MCF 10A (cell line): ENCODE measurements at regions not wholly inside any gene's neighbourhood (a gene's known extent, or its start where the extent isn't known, plus 50 kb on each side); places are given as distances from the start of the nearest gene placed in this dataset.

Experiments
- BruUV-seq: library from RNA; stranded (reverse); fragments of 400-500 nt; replicated peaks from 2 replicates; lab custom pipeline; 2021; lab: Mats Ljungman, UMichigan
- CTCF ChIA-PET: fragments of 300-600 bp; sonication (Branson Sonifier 250); formaldehyde crosslinking; extraction: SDS; loops from one replicate; lab custom pipeline; 2021; ENCODE audit warnings: antibody characterized with exemption, inconsistent platforms; lab: Yijun Ruan, JAX
- POLR2A ChIA-PET: fragments of 300-600, 350-650 bp; sonication (Branson Sonifier 250); formaldehyde crosslinking; extraction: SDS; loops from one replicate; lab custom pipeline; 2020; ENCODE audit warnings: antibody characterized with exemption, inconsistent platforms; lab: Yijun Ruan, JAX
- DNase-seq: peaks from one replicate; pipeline ENCODE4 v3.0.0-alpha.2; 2018; ENCODE audit not compliant: unreplicated experiment
- H3K27ac Mint-ChIP-seq: one replicate; pipeline ENCODE4 v1.8.0; 2022; ENCODE audit warnings: mild to moderate bottlenecking, low read depth, mixed read lengths; ENCODE audit not compliant: unreplicated experiment
- H3K27me3 Mint-ChIP-seq: one replicate; pipeline ENCODE4 v1.8.0; 2022; ENCODE audit warnings: mixed read lengths; ENCODE audit not compliant: insufficient read depth, unreplicated experiment
- H3K36me3 Mint-ChIP-seq: one replicate; pipeline ENCODE4 v1.8.0; 2022; ENCODE audit warnings: mild to moderate bottlenecking, moderate library complexity, mixed read lengths; ENCODE audit not compliant: insufficient read depth, unreplicated experiment
- H3K4me1 Mint-ChIP-seq: one replicate; pipeline ENCODE4 v1.8.0; 2022; ENCODE audit warnings: mixed read lengths; ENCODE audit not compliant: insufficient read depth, unreplicated experiment
- H3K4me3 Mint-ChIP-seq: one replicate; pipeline ENCODE4 v1.8.0; 2022; ENCODE audit warnings: mild to moderate bottlenecking, moderate library complexity, mixed read lengths; ENCODE audit not compliant: unreplicated experiment
- H3K9me3 Mint-ChIP-seq: one replicate; pipeline ENCODE4 v1.8.0; 2022; ENCODE audit warnings: mixed read lengths; ENCODE audit not compliant: unreplicated experiment
- intact Hi-C: fragments of 100-400 bp; cut with micrococcal nuclease; formaldehyde crosslinking; loops from 2 replicates; pipeline ENCODE4 v1.14.1; 2022
- TF ChIP-seq, protein P1 (sequence below): fragments of 200-600 bp; IDR thresholded peaks from one replicate; pipeline ENCODE4 v1.8.0; 2022; ENCODE audit warnings: antibody characterized with exemption, mild to moderate bottlenecking; ENCODE audit not compliant: unreplicated experiment

DNA sequence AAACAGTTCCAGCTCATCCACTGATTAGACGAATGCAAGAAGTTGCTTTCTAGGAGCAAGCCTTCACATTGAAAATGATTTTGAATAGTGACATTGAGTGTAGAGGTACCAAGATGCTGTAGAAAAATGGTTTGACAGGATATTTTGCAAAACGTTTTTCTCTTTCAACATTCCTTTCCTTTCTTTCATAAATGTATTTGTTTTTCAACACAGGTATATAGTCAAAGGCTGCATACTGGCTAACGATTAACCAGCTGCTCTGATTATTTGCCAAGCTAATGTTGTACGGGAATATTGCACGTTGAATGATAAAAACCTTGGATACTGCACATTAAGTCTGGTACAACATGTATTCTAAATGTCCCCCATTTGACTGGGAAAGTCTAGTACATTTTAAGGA, 78.8 kb upstream of the TENT5A start:
- Mint-ChIP-seq H3K36me3 (no peaks in the 10 kb centered on the region), H3K4me3 (no peak overlapping the region), H3K9me3 (no peaks in the 10 kb centered on the region), H3K4me1 (peaks cover 7% of the 10 kb centered on the region), H3K27ac (no peak overlapping the region), H3K27me3 (no peaks in the 10 kb centered on the region)
- CTCF ChIA-PET = interaction anchor here (0.7 kb wide), 1 partner anchor 125 kb away, joined by 3 read pairs; no protein-coding TSS in a partner anchor
- TF ChIP-seq, protein P1, sequence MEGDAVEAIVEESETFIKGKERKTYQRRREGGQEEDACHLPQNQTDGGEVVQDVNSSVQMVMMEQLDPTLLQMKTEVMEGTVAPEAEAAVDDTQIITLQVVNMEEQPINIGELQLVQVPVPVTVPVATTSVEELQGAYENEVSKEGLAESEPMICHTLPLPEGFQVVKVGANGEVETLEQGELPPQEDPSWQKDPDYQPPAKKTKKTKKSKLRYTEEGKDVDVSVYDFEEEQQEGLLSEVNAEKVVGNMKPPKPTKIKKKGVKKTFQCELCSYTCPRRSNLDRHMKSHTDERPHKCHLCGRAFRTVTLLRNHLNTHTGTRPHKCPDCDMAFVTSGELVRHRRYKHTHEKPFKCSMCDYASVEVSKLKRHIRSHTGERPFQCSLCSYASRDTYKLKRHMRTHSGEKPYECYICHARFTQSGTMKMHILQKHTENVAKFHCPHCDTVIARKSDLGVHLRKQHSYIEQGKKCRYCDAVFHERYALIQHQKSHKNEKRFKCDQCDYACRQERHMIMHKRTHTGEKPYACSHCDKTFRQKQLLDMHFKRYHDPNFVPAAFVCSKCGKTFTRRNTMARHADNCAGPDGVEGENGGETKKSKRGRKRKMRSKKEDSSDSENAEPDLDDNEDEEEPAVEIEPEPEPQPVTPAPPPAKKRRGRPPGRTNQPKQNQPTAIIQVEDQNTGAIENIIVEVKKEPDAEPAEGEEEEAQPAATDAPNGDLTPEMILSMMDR = no peak
- POLR2A ChIA-PET = no interaction called here
- DNase-seq = no peak
- no TSS peak for BruUV-seq
- intact Hi-C loops = no loop called here

DNA sequence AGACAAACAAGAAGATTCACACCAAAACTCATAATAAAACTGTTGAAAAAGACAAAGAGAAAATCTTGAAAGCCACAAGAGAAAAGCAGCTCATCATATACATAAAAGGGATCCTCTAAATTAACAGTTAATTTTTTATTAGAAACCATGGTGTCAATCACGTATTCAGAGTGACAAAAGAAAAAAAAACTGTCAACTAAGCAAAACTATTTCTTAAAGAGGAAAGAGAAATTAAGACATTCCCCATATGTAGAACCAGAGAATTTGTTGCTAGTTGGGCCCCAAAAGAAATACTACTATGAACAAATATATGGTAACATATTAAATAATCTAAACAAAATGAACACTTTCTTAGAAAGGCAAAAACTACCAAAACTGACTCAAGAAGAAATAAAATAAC, 74.3 kb upstream of the TENT5A start:
- Mint-ChIP-seq H3K27me3 (no peaks in the 10 kb centered on the region), H3K27ac (no peak overlapping the region), H3K36me3 (no peaks in the 10 kb centered on the region), H3K4me3 (no peak overlapping the region), H3K9me3 (no peaks in the 10 kb centered on the region), H3K4me1 (no peaks in the 10 kb centered on the region)
- no peak for DNase-seq
- BruUV-seq = no TSS peak
- CTCF ChIA-PET = no interaction called here
- TF ChIP-seq, protein P1 = no peak
- POLR2A ChIA-PET = interaction anchor here (0.7 kb wide), 1 partner anchor 43 kb away, joined by 3 read pairs; no protein-coding TSS in a partner anchor
- intact Hi-C loops = no loop called here

DNA sequence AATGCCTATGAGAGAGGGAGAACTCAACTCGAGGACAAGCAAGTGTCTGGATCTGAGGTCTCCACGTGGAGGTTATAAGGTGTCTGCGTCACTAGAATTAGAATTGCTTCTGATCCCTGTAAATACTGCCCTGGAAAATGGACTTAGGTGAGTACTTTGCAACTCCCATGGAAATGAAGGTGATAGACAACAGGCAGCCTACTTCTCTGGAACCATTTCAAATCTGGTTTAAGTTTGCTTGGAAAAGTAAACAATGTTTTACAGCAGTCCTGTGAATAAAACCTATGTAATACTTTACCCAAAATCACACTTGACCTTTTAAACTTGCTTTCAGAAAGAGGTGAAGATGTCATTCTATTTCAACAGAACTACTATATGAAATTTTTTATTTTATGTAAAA, 70.1 kb upstream of the TENT5A start:
- Mint-ChIP-seq H3K9me3 (no peaks in the 10 kb centered on the region), H3K36me3 (no peaks in the 10 kb centered on the region), H3K27me3 (no peaks in the 10 kb centered on the region), H3K27ac (no peak overlapping the region), H3K4me3 (no peak overlapping the region), H3K4me1 (no peaks in the 10 kb centered on the region)
- no TSS peak for BruUV-seq
- ChIA-PET CTCF (no interaction called here), POLR2A (no interaction called here)
- TF ChIP-seq, protein P1 = no peak
- intact Hi-C loops = no loop called here
- DNase-seq = no peak

DNA sequence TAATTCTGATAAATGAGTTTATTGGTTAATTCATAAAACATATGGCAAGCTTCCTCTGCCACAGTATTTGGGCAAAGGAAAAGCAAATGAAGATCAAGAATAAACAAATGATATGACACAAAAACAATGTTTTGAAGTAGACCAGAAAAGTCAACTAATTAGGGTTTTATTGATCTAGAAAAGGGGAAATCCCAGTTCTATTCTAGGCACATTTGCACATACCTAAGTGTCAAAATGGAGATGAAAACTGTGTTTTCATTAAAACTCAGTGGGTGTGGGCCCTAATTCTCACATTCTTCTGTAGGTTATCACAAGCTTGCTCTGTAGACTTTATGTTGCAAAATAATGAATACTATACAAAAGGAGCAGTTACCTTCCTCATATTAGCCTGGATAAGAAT, 69.0 kb upstream of the TENT5A start:
- TF ChIP-seq, protein P1 = no peak
- H3K4me1 Mint-ChIP-seq = no peaks in the 10 kb centered on the region
- BruUV-seq = no TSS peak
- H3K27me3 Mint-ChIP-seq = no peaks in the 10 kb centered on the region
- ChIA-PET CTCF (no interaction called here), POLR2A (no interaction called here)
- intact Hi-C loops = no loop called here
- H3K4me3 Mint-ChIP-seq = no peak overlapping the region
- DNase-seq = no peak
- no peak overlapping the region for H3K27ac Mint-ChIP-seq
- no peaks in the 10 kb centered on the region for H3K36me3 Mint-ChIP-seq
- H3K9me3 Mint-ChIP-seq = no peaks in the 10 kb centered on the region
